ENCODE measurements at regions not wholly inside any gene's neighbourhood (a gene's known extent, or its start where the extent isn't known, plus 50 kb on each side); places are given as distances from the start of the nearest gene placed in this dataset.

DNA sequence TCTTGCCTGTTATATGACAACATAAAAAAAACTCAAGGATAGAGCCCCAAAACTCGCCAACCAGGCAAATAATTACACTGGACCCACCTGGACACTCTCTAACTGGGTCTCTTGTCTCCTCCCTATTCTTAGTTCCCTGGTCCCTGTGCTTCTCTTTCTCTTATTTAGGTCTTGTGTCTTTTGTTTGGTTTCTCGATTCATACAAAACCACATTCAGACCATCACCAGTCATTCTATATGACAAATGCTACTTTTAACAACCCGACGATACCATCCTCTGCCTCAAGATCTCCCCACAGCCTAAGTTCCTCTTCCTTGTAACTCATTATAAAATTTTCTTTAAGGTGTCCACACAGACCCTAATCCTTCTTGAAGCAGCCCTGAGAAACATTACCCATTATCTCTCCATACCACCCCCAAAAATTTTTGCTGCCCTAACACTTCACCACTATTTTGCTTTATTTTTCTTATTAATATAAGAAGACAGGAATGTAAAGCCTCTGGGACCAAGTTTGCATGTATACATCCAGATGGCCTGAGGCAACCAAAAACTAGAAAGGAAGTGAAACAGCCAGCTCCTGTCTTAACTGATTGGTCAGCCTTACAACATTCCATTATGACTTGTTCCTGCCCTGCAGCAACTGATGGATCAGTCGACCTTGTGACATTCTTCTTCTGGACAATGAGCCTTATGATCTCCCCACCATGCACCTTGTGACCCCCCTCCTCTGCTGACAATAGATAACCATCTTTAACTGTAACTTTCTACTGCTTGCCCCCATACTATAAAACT lies 638.2 kb downstream of the AMY1C start:
- Mint-ChIP-seq H3K4me1 (no peaks in the 10 kb centered on the region), H3K27me3 (no peaks in the 10 kb centered on the region)
- CTCF ChIA-PET = no interaction called here

DNA sequence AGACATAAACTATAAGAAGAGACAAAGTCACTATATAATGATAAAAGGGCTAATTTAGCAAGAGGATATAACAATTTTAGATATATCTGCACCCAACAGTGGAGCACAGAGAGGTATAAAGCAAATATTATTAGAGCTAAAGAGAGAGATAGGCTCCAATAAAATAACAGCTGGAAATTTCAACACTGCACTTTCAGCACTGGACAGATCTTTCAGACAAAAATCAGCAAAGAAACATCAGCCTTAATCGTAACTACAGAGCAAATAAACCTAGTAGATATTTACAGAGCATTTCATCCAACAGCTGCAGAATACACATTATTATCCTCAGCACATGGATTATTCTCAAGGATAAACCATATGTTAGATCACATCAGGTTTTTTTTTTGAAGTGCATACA lies 642.9 kb downstream of the AMY1C start:
- CTCF ChIA-PET = no interaction called here

More for the DNA sequence above, 638.2 kb downstream of the AMY1C start:
- H3K4me3 Mint-ChIP-seq = no peak overlapping the region
- no peak for DNase-seq
- H3K36me3 Mint-ChIP-seq (ENCODE audit: low read depth) = no peaks in the 10 kb centered on the region
- H3K27ac Mint-ChIP-seq = no peak overlapping the region
- POLR2A ChIA-PET = no interaction called here
- H3K9me3 Mint-ChIP-seq = peaks cover 4% of the 10 kb centered on the region

DNA sequence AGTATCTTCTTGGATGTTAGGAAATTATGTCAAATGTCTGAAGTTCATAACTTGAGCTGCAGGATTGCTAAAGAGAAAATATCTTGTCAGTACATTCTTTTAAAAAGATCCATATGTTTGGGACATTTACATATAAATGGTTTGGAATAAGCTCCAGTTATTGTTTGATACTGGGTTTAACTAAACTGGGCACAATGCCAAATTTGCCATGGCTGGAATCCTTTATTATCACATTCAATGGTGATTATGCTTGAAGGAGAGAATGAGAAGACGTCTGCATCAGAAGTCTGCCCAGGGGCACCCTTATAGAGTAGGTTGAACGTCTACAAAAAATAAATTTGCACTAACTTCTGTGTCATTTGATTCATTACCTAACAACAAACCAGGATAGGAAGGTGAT lies 652.5 kb downstream of the AMY1C start:
- Mint-ChIP-seq H3K36me3 (ENCODE audit: low read depth) (no peaks in the 10 kb centered on the region), H3K4me3 (no peak overlapping the region), H3K27me3 (no peaks in the 10 kb centered on the region), H3K4me1 (no peaks in the 10 kb centered on the region), H3K9me3 (peaks cover 10% of the 10 kb centered on the region), H3K27ac (no peak overlapping the region)
- no peak for DNase-seq
- CTCF ChIA-PET = no interaction called here
- POLR2A ChIA-PET = no interaction called here

More for the DNA sequence above, 642.9 kb downstream of the AMY1C start:
- POLR2A ChIA-PET = no interaction called here
- no peak for DNase-seq
- peaks cover 8% of the 10 kb centered on the region for H3K9me3 Mint-ChIP-seq
- H3K36me3 Mint-ChIP-seq (ENCODE audit: low read depth) = no peaks in the 10 kb centered on the region
- H3K27me3 Mint-ChIP-seq = no peaks in the 10 kb centered on the region
- no peak overlapping the region for H3K4me3 Mint-ChIP-seq
- no peak overlapping the region for H3K27ac Mint-ChIP-seq
- H3K4me1 Mint-ChIP-seq = no peaks in the 10 kb centered on the region

DNA sequence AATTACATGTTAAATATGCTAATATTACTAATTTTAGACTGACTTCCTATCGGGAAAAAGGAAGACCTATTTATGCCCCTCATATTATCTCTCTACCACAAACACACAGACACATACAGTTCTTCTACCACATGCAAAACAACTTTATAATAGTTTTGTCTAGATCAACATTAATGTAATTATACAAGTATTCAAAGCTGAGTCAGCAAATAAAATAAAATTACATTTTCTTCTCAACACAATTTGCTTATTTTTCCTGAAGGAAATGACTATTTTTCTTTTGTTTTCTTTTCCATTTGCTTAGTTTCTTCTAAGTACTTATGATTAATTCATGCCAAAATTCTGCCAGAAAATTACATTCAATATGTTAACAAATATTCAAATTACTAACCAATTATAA lies 654.2 kb downstream of the AMY1C start:
- ChIA-PET CTCF (no interaction called here), POLR2A (no interaction called here)
- no peak for DNase-seq
- H3K4me3 Mint-ChIP-seq = no peak overlapping the region
- H3K27ac Mint-ChIP-seq = no peak overlapping the region
- peaks cover 12% of the 10 kb centered on the region for H3K9me3 Mint-ChIP-seq
- H3K4me1 Mint-ChIP-seq = no peaks in the 10 kb centered on the region
- H3K27me3 Mint-ChIP-seq = no peaks in the 10 kb centered on the region
- H3K36me3 Mint-ChIP-seq (ENCODE audit: low read depth) = no peaks in the 10 kb centered on the region

DNA sequence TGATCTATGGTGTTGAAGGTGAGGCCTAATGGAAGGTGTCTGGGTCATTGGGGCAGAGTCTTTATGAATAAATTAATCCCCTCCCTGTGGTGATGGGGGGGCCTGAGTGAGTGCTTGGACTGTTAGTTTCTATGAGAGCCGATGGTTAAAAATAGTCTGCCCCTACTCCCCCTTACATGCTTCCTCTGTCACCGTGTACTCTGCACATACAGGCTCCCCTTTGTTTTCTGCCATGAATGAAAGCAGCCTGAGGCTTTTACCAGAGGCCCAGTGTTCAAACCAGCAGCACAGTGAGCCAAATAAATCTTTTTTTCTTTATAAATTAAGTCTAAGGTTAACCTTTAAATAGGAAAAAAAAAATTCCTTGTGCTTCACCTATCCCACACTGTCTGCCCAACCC lies 657.0 kb downstream of the AMY1C start:
- peaks cover 14% of the 10 kb centered on the region for H3K9me3 Mint-ChIP-seq
- H3K36me3 Mint-ChIP-seq (ENCODE audit: low read depth) = no peaks in the 10 kb centered on the region
- no peak for DNase-seq
- no peaks in the 10 kb centered on the region for H3K27me3 Mint-ChIP-seq
- no peaks in the 10 kb centered on the region for H3K4me1 Mint-ChIP-seq
- no peak overlapping the region for H3K4me3 Mint-ChIP-seq
- POLR2A ChIA-PET = no interaction called here
- no peak overlapping the region for H3K27ac Mint-ChIP-seq
- CTCF ChIA-PET = no interaction called here

DNA sequence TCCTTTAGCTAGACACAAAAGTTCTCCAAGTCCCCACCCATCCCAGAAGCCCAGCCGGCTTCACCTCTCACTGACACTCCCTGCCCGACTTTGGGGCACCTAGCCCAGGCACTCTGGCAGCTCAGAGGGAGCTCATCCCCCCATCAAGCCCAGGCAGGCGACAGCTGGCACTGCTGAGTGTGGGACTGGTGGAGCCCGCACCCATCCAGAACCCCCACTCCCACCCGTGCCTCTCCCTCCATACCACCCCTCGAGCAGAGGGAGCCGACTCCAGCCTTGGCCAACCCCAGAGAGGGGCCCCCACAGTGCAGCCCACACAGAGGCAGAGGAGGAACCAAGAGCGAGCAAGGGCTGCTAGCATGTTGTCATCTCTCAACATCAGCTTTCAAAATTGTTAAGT lies 658.6 kb downstream of the AMY1C start:
- CTCF ChIA-PET = no interaction called here
- no peak overlapping the region for H3K4me3 Mint-ChIP-seq

DNA sequence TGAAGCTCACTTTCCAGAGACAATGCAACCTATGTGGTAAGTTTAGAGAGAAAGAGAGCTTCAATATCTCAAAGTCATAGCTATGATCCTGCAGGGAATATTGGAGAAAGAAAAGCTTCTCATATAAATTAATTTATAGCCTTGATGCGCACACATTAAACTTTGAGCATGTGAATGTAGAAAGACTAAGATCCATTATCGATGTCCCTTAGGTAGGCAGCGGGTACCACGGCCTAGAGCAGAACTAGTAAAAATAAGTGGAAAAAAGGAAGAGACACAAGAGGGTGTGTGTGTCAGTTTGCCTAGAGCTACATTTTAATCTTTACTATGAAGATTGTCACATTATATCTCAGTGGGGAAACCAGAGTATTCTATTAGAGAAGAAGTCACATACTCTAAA lies 685.6 kb downstream of the AMY1C start:
- Mint-ChIP-seq H3K4me3 (no peak overlapping the region), H3K27ac (no peak overlapping the region), H3K36me3 (ENCODE audit: low read depth) (no peaks in the 10 kb centered on the region), H3K9me3 (peaks cover 7% of the 10 kb centered on the region), H3K4me1 (no peaks in the 10 kb centered on the region), H3K27me3 (no peaks in the 10 kb centered on the region)
- POLR2A ChIA-PET = no interaction called here
- CTCF ChIA-PET = no interaction called here
- no peak for DNase-seq

More for the DNA sequence above, 658.6 kb downstream of the AMY1C start:
- no peaks in the 10 kb centered on the region for H3K4me1 Mint-ChIP-seq
- POLR2A ChIA-PET = no interaction called here
- H3K27ac Mint-ChIP-seq = no peak overlapping the region
- DNase-seq = no peak
- peaks cover 14% of the 10 kb centered on the region for H3K9me3 Mint-ChIP-seq
- no peaks in the 10 kb centered on the region for H3K27me3 Mint-ChIP-seq
- no peaks in the 10 kb centered on the region for H3K36me3 Mint-ChIP-seq (ENCODE audit: low read depth)

DNA sequence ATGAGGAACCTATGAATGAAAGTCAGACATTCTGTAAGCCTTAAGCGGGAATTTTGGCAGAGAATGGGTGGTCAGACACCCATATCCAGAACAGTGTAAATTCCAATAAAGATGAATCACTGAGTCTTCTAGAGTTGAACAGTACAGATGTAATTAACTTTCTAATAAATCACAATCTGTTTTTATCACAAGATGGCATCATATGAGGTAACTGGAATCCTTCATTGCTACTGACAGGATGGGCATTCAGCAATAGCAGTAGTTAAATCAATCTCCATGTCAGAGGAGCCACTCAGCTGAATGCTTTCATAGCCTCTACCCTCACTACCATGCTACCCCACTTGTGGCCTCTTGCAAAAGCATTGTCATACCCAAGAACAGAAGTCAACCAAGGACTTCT lies 690.3 kb downstream of the AMY1C start:
- CTCF ChIA-PET = no interaction called here

DNA sequence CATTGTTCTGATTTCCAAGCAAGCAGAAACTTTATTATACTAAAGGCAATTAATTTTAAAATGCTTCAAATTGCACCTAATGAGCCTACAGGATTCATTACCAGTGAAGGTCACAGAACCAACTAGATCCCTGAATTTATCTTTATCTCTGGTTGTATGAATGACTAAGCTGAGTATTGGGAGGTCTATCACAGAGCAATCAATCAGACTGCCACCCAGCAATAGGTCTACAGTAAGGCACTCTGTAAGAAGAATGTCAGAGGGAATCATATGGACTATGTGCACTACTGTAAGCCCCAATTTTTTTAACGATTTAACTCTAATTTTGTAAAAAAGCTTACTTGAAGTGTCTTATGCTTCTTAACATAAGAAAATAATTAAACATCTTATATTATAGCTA lies 707.0 kb downstream of the AMY1C start:
- POLR2A ChIA-PET = no interaction called here
- no peaks in the 10 kb centered on the region for H3K27me3 Mint-ChIP-seq

More for the DNA sequence above, 690.3 kb downstream of the AMY1C start:
- Mint-ChIP-seq H3K27me3 (no peaks in the 10 kb centered on the region), H3K4me3 (no peak overlapping the region), H3K36me3 (ENCODE audit: low read depth) (no peaks in the 10 kb centered on the region), H3K4me1 (no peaks in the 10 kb centered on the region), H3K9me3 (peaks cover 12% of the 10 kb centered on the region), H3K27ac (no peak overlapping the region)
- POLR2A ChIA-PET = no interaction called here
- DNase-seq = no peak

DNA sequence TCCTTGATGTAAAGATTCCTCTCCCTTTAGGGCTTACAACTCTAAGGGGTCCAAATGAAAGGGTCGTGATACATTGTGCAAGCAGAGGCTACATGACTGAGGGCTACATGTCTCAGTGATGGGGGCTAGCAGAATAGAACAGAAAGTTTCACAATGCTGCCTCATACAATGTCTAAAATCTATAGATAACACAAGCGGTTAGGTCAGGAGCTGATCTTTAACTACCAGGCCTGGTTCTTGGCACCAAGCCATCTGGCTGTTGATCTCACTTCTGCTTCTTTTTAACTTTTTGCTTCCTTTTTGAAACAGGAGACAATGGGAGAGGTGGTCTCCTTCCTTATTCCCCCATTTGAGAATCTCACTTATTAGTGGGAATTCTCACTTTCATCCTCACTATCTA lies 710.2 kb downstream of the AMY1C start:
- Mint-ChIP-seq H3K4me3 (no peak overlapping the region), H3K27ac (no peak overlapping the region), H3K36me3 (ENCODE audit: low read depth) (no peaks in the 10 kb centered on the region), H3K9me3 (peaks cover 28% of the 10 kb centered on the region), H3K4me1 (no peaks in the 10 kb centered on the region), H3K27me3 (no peaks in the 10 kb centered on the region)
- ChIA-PET CTCF (no interaction called here), POLR2A (no interaction called here)
- no peak for DNase-seq

More for the DNA sequence above, 707.0 kb downstream of the AMY1C start:
- no peaks in the 10 kb centered on the region for H3K4me1 Mint-ChIP-seq
- H3K27ac Mint-ChIP-seq = no peak overlapping the region
- CTCF ChIA-PET = no interaction called here
- H3K36me3 Mint-ChIP-seq (ENCODE audit: low read depth) = no peaks in the 10 kb centered on the region
- H3K9me3 Mint-ChIP-seq = peaks cover 24% of the 10 kb centered on the region
- DNase-seq = no peak
- no peak overlapping the region for H3K4me3 Mint-ChIP-seq

DNA sequence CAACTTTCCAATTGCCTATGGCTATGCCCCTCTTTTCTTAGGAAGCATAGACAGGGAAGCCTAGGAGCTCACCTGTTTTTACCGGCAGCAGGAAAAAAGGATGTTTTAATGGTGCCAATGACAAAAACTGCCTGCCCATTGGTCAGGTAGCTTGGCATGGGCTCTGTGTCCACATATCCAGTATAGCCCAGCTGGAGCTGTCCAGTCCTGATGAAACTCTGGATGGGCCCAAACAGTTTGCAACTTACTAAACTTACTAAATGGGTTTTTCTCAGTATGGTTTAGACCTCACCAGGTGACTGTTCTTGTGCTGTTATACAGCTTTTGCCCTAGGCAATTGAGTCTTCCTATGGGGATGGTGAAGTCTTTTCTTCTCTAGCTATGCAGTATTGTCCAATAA lies 711.2 kb downstream of the AMY1C start:
- no peaks in the 10 kb centered on the region for H3K36me3 Mint-ChIP-seq (ENCODE audit: low read depth)
- no peaks in the 10 kb centered on the region for H3K27me3 Mint-ChIP-seq
- H3K27ac Mint-ChIP-seq = no peak overlapping the region
- peaks cover 29% of the 10 kb centered on the region for H3K9me3 Mint-ChIP-seq
- H3K4me1 Mint-ChIP-seq = no peaks in the 10 kb centered on the region
- DNase-seq = no peak
- ChIA-PET CTCF (no interaction called here), POLR2A (no interaction called here)
- H3K4me3 Mint-ChIP-seq = no peak overlapping the region

DNA sequence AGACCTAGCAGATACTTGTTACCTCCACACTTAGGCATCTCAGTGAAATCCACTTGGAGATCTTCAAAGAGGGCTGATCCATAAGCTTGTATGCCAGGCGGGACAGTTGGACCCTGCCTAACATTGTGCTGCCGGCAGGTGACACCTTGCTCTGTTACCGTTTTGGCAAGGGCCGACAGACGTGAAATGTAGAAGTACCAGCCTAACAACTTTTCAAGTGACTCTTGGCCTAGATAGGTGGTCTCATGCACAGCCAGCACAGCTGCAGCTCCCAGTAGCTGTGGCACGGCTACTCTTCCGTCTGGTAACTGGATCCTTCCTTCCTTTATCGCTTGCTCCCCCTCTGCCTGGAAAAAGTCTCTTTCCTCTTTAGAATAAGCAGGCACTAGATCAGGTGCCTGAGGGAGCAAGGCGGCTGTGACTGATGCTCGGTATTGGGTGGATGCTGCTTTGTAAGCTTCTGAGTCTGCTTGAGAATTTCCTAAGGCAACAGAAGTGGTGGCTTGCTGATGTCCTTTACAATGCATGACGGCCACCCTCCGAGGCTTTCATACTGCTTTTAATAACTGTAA lies 713.5 kb downstream of the AMY1C start:
- ChIA-PET POLR2A (no interaction called here), CTCF (no interaction called here)
- Mint-ChIP-seq H3K9me3 (peaks cover 38% of the 10 kb centered on the region), H3K27ac (no peak overlapping the region), H3K4me1 (peaks cover 4% of the 10 kb centered on the region), H3K27me3 (no peaks in the 10 kb centered on the region), H3K4me3 (no peak overlapping the region), H3K36me3 (ENCODE audit: low read depth) (no peaks in the 10 kb centered on the region)
- DNase-seq = no peak

DNA sequence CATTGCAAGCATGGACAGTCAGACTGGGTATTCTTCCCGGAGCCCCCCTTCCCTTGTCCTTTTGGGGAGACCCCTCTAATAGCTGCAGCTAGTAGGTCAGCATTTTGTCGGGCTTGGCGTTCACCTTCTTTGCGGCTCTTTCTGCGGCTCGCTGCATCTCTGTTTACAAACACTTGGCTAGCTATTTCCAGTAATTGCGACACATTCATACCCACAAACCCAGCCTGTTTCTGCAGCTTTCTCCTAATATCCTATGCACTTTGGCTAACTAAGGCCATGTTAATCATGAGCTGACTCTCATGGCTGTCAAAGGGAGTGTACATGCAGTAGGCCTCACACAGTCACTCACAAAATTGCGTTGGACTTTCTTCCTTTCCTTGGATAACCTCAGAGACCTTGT lies 716.4 kb downstream of the AMY1C start:
- Mint-ChIP-seq H3K4me3 (no peak overlapping the region), H3K9me3 (peaks cover 30% of the 10 kb centered on the region), H3K36me3 (ENCODE audit: low read depth) (no peaks in the 10 kb centered on the region), H3K4me1 (peaks cover 4% of the 10 kb centered on the region), H3K27me3 (no peaks in the 10 kb centered on the region), H3K27ac (no peak overlapping the region)
- POLR2A ChIA-PET = no interaction called here
- CTCF ChIA-PET = interaction anchor here (1.2 kb wide), 1 partner anchor 12 kb away, joined by 3 read pairs; no protein-coding TSS in a partner anchor
- no peak for DNase-seq

DNA sequence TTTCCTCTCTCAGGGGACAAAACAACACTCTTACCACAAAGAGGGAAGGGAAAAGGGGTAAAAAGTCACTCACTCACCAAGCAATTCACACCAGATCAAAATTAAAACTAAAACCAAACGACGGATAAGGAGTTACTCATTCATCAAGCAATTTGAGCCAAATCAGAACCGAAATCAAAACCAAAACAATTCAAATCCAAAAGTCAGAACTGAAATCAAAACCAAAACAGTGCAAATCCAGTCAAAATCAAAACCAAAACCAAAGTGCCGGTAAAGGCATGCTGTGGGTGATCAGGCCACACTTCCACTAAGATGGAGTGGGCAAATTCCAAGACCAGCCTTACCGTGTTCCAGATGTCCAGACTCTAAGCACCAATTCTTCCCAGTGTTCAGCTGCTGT lies 717.9 kb downstream of the AMY1C start:
- Mint-ChIP-seq H3K27ac (no peak overlapping the region), H3K36me3 (ENCODE audit: low read depth) (no peaks in the 10 kb centered on the region), H3K4me1 (peaks cover 4% of the 10 kb centered on the region), H3K27me3 (no peaks in the 10 kb centered on the region), H3K4me3 (no peak overlapping the region), H3K9me3 (peaks cover 25% of the 10 kb centered on the region)
- ChIA-PET POLR2A (no interaction called here), CTCF (no interaction called here)
- DNase-seq = no peak

Data from activated CD4-positive, alpha-beta T cell treated with anti-CD3 and anti-CD28 coated beads, Interleukin-2, amount 10 ng/mL, durations not matched to agents 7 days and 5 days (primary cell).